ENCODE measurements at regions not wholly inside any gene's neighbourhood (a gene's known extent, or its start where the extent isn't known, plus 50 kb on each side); places are given as distances from the start of the nearest gene placed in this dataset.

DNA sequence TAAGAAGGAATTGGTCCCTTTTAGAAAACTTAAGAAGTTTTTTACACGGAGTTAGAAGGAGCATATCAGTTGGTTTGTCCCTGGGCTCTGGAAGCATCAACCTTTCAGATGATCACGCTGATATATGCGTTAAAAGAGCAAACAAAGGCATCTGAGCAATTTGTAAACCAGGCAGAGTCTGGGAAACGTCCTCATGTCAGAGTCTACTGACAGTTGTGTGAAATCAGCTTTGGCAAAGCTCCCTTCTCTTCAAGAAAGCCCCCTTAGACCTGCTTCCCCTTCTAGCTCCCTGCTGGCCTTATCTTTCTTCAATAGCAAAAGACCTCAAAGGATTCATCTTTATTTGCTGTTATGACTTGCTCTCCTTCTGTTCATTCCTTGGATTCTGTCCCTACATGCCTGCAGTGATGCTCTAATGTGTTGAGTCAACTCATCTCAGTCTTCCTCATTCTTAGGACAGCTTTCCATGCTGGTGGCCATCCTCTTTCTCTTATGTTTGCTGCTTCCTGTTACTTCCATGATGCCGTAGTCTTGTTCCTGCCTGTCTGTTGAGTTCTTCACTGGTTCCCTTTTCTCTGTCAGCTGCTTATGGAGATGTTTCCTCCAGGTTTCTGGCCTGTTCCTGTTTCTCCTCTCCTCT is 106.5 kb upstream of the BMPER start:
- H3K4me3 ChIP-seq: no peak overlapping the region
- no peak for DNase-seq
- no peaks in the 10 kb centered on the region for H3K27me3 ChIP-seq
- 48 to 53% methylated on average over 5 of the region's 5 CpGs for WGBS, 2 donors
- no peaks in the 10 kb centered on the region for H3K36me3 ChIP-seq
- H3K27ac ChIP-seq: no peak overlapping the region
- intact Hi-C loops (cut with DNase I): no loop called here
- TF ChIP-seq, protein P1, sequence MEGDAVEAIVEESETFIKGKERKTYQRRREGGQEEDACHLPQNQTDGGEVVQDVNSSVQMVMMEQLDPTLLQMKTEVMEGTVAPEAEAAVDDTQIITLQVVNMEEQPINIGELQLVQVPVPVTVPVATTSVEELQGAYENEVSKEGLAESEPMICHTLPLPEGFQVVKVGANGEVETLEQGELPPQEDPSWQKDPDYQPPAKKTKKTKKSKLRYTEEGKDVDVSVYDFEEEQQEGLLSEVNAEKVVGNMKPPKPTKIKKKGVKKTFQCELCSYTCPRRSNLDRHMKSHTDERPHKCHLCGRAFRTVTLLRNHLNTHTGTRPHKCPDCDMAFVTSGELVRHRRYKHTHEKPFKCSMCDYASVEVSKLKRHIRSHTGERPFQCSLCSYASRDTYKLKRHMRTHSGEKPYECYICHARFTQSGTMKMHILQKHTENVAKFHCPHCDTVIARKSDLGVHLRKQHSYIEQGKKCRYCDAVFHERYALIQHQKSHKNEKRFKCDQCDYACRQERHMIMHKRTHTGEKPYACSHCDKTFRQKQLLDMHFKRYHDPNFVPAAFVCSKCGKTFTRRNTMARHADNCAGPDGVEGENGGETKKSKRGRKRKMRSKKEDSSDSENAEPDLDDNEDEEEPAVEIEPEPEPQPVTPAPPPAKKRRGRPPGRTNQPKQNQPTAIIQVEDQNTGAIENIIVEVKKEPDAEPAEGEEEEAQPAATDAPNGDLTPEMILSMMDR (IDR thresholded peaks at IDR 0.05): no peak
- no peak for TF ChIP-seq POLR2A (IDR thresholded peaks at IDR 0.05)
- H3K4me1 ChIP-seq: peaks cover 0 to 4% (median 0%) of the 10 kb centered on the region in 3 donors
- no peaks in the 10 kb centered on the region for H3K9me3 ChIP-seq

GRCh38 chr7:33799766-33800165 is 105.6 kb upstream of the BMPER start:
- intact Hi-C loops (cut with DNase I): no loop called here
- TF ChIP-seq, protein P1 (IDR thresholded peaks at IDR 0.05): no peak
- TF ChIP-seq POLR2A (IDR thresholded peaks at IDR 0.05): no peak
- Histone ChIP-seq H3K36me3 (no peaks in the 10 kb centered on the region), H3K27ac (no peak overlapping the region), H3K9me3 (no peaks in the 10 kb centered on the region), H3K4me1 (peaks cover 0 to 4% (median 0%) of the 10 kb centered on the region in 3 donors), H3K4me3 (no peak overlapping the region), H3K27me3 (no peaks in the 10 kb centered on the region)
- no peak for DNase-seq
- 49 to 65% methylated on average over 2 of the region's 2 CpGs for WGBS, 2 donors

DNA sequence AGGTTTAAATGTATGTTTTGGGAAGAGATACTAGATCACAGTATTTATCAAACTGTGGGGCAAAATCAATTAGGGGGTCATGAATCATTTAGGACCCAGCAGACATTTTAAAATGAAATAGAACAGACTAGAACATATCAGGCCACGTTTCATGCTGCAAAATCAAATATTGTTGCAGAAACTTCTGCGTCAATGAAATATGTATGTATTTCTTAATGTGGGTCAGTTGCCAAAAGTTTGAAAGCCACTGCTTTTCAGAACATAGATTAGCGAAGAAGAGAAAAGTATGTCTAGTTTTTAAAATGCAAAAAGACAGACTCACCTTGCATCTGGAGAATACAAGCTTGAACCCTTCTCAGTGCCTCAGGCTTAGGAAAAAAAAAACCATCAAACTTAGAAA is 102.7 kb upstream of the BMPER start:
- Histone ChIP-seq H3K27me3 (no peaks in the 10 kb centered on the region), H3K9me3 (no peaks in the 10 kb centered on the region), H3K36me3 (no peaks in the 10 kb centered on the region), H3K4me3 (no peak overlapping the region), H3K4me1 (peaks cover 0 to 13% (median 5%) of the 10 kb centered on the region in 3 donors), H3K27ac (no peak overlapping the region)
- intact Hi-C loops (cut with DNase I): no loop called here
- DNase-seq: no peak
- WGBS, 2 donors: 53 to 79% methylated on average over 3 of the region's 3 CpGs
- TF ChIP-seq POLR2A (IDR thresholded peaks at IDR 0.05): no peak
- TF ChIP-seq, protein P1 (IDR thresholded peaks at IDR 0.05): no peak

DNA sequence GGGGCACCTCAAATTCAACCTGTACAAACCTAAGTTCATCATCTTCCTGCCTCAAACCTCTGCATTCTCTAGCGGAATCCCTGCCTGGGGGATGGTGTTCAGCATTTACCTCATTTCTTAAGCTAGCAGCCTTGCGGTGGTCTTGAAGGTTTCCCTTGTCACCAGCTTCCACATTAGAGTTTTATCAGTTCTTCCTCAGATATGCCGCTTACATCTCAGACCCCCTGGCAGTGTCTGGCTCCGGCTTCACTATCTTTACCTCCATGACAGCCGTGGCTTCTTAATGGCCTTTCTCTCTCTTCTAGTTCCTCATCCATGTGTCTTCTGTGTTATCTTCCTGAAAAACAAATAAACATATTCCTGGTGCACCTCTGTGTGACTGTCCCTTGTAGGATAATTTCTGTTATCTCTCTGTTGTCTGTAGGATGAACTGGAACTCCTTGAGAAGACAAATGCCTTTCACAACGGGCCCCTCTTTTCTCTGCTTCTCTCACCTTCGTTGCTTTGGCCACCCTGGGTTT is 101.1 kb upstream of the BMPER start:
- intact Hi-C loops (cut with DNase I): no loop called here
- Histone ChIP-seq H3K27me3 (no peaks in the 10 kb centered on the region), H3K9me3 (no peaks in the 10 kb centered on the region), H3K4me1 (peaks cover 0 to 20% (median 11%) of the 10 kb centered on the region in 3 donors), H3K36me3 (no peaks in the 10 kb centered on the region), H3K4me3 (no peak overlapping the region), H3K27ac (no peak overlapping the region)
- TF ChIP-seq, protein P1 (IDR thresholded peaks at IDR 0.05): no peak
- no peak for TF ChIP-seq POLR2A (IDR thresholded peaks at IDR 0.05)
- no peak for DNase-seq
- WGBS, 2 donors: 82 to 89% methylated on average over 7 of the region's 7 CpGs

GRCh38 chr7:33805630-33806233 is 99.6 kb upstream of the BMPER start:
- H3K4me3 ChIP-seq: no peak overlapping the region
- no peak for DNase-seq
- WGBS, 2 donors: 53 to 65% methylated on average over 7 of the region's 7 CpGs
- peaks cover 0 to 20% (median 11%) of the 10 kb centered on the region in 3 donors for H3K4me1 ChIP-seq
- H3K27ac ChIP-seq: no peak overlapping the region
- intact Hi-C loops (cut with DNase I): no loop called here
- no peaks in the 10 kb centered on the region for H3K36me3 ChIP-seq
- TF ChIP-seq, protein P1 (IDR thresholded peaks at IDR 0.05): no peak
- no peak for TF ChIP-seq POLR2A (IDR thresholded peaks at IDR 0.05)
- H3K27me3 ChIP-seq: no peaks in the 10 kb centered on the region
- H3K9me3 ChIP-seq: no peaks in the 10 kb centered on the region

All from esophagus squamous epithelium (tissue), 5 donors.